Activated naive CD8-positive, alpha-beta T cell treated with anti-CD3 and anti-CD28 coated beads, Interleukin-2, amount 10 ng/mL, durations not matched to agents 7 days and 5 days (primary cell): ENCODE measurements at regions not wholly inside any gene's neighbourhood (a gene's known extent, or its start where the extent isn't known, plus 50 kb on each side); places are given as distances from the start of the nearest gene placed in this dataset.

Experiments
- ATAC-seq: fragments of 150-1000 bp; cut with Tn5 transposase; one replicate; pipeline ENCODE4 v1.10.0; 2021; ENCODE audit warnings: low read depth, moderate library complexity
- POLR2A ChIA-PET: fragments of 350-600 bp; sonication (Branson Sonifier 250); formaldehyde crosslinking; loops from one replicate; lab custom pipeline; 2021; ENCODE audit warnings: antibody characterized with exemption; lab: Charles Lee
- DNase-seq: peaks from one replicate; pipeline ENCODE4 v3.0.0; 2021
- H3K27ac Mint-ChIP-seq: one replicate; pipeline ENCODE4 v1.8.0; 2022; ENCODE audit warnings: mild to moderate bottlenecking, mixed read lengths
- H3K27me3 Mint-ChIP-seq: one replicate; pipeline ENCODE4 v1.8.0; 2022; ENCODE audit warnings: mild to moderate bottlenecking, moderate library complexity, mixed read lengths
- H3K36me3 Mint-ChIP-seq: one replicate; pipeline ENCODE4 v1.8.0; 2021; ENCODE audit warnings: mild to moderate bottlenecking, mixed read lengths
- H3K4me1 Mint-ChIP-seq: one replicate; pipeline ENCODE4 v1.8.0; 2021; ENCODE audit warnings: mixed read lengths
- H3K4me3 Mint-ChIP-seq: one replicate; pipeline ENCODE4 v1.8.0; 2022; ENCODE audit warnings: mild to moderate bottlenecking, moderate library complexity, mixed read lengths
- H3K9me3 Mint-ChIP-seq: one replicate; pipeline ENCODE4 v1.8.0; 2021; ENCODE audit warnings: mixed read lengths

GRCh38 chr10:35890676-35891495 is 248.8 kb upstream of the FZD8 start:
- H3K4me3 Mint-ChIP-seq: no peak overlapping the region
- POLR2A ChIA-PET: no interaction called here
- H3K36me3 Mint-ChIP-seq: no peaks in the 10 kb centered on the region
- ATAC-seq: no peak
- no peaks in the 10 kb centered on the region for H3K27me3 Mint-ChIP-seq
- H3K4me1 Mint-ChIP-seq: no peaks in the 10 kb centered on the region
- no peaks in the 10 kb centered on the region for H3K9me3 Mint-ChIP-seq
- DNase-seq: no peak
- no peak overlapping the region for H3K27ac Mint-ChIP-seq

- Mint-ChIP-seq H3K36me3 (no peaks in the 10 kb centered on the region), H3K27ac (no peak overlapping the region), H3K4me1 (no peaks in the 10 kb centered on the region), H3K4me3 (no peak overlapping the region), H3K9me3 (no peaks in the 10 kb centered on the region), H3K27me3 (no peaks in the 10 kb centered on the region)
- DNase-seq (no peak), ATAC-seq (no peak)
- POLR2A ChIA-PET: no interaction called here
Observed at GRCh38 chr10:35889971-35890675, 248.0 kb upstream of the FZD8 start.

GRCh38 chr10:35889226-35889625 is 247.1 kb upstream of the FZD8 start:
- DNase-seq: no peak
- Mint-ChIP-seq H3K4me1 (no peaks in the 10 kb centered on the region), H3K27me3 (no peaks in the 10 kb centered on the region), H3K9me3 (no peaks in the 10 kb centered on the region), H3K27ac (no peak overlapping the region), H3K36me3 (no peaks in the 10 kb centered on the region), H3K4me3 (no peak overlapping the region)
- ATAC-seq: no peak
- POLR2A ChIA-PET: no interaction called here

GRCh38 chr10:35888400-35888799 is 246.3 kb upstream of the FZD8 start:
- Mint-ChIP-seq H3K4me3 (no peak overlapping the region), H3K27me3 (no peaks in the 10 kb centered on the region), H3K9me3 (no peaks in the 10 kb centered on the region), H3K4me1 (no peaks in the 10 kb centered on the region), H3K27ac (no peak overlapping the region), H3K36me3 (no peaks in the 10 kb centered on the region)
- no peak for ATAC-seq
- no peak for DNase-seq
- POLR2A ChIA-PET: no interaction called here

GRCh38 chr10:35887685-35888084 is 245.6 kb upstream of the FZD8 start:
- no peak overlapping the region for H3K4me3 Mint-ChIP-seq
- H3K27ac Mint-ChIP-seq: no peak overlapping the region
- no peaks in the 10 kb centered on the region for H3K9me3 Mint-ChIP-seq
- H3K4me1 Mint-ChIP-seq: no peaks in the 10 kb centered on the region
- no peaks in the 10 kb centered on the region for H3K27me3 Mint-ChIP-seq
- no peaks in the 10 kb centered on the region for H3K36me3 Mint-ChIP-seq
- ATAC-seq: no peak
- POLR2A ChIA-PET: no interaction called here
- DNase-seq: no peak

GRCh38 chr10:35885076-35885475 is 243.0 kb upstream of the FZD8 start:
- POLR2A ChIA-PET: no interaction called here
- no peaks in the 10 kb centered on the region for H3K27me3 Mint-ChIP-seq
- no peaks in the 10 kb centered on the region for H3K9me3 Mint-ChIP-seq
- no peak overlapping the region for H3K27ac Mint-ChIP-seq
- no peak overlapping the region for H3K4me3 Mint-ChIP-seq
- DNase-seq (no peak), ATAC-seq (no peak)
- H3K4me1 Mint-ChIP-seq: no peaks in the 10 kb centered on the region
- no peaks in the 10 kb centered on the region for H3K36me3 Mint-ChIP-seq

GRCh38 chr10:35884657-35885071 is 242.6 kb upstream of the FZD8 start:
- DNase-seq (no peak), ATAC-seq (no peak)
- Mint-ChIP-seq H3K36me3 (no peaks in the 10 kb centered on the region), H3K9me3 (no peaks in the 10 kb centered on the region), H3K4me3 (no peak overlapping the region), H3K27me3 (no peaks in the 10 kb centered on the region), H3K4me1 (no peaks in the 10 kb centered on the region), H3K27ac (no peak overlapping the region)
- POLR2A ChIA-PET: no interaction called here

GRCh38 chr10:35882422-35883150 is 240.5 kb upstream of the FZD8 start:
- Mint-ChIP-seq H3K9me3 (no peaks in the 10 kb centered on the region), H3K27ac (no peak overlapping the region), H3K4me3 (no peak overlapping the region), H3K36me3 (no peaks in the 10 kb centered on the region), H3K27me3 (no peaks in the 10 kb centered on the region), H3K4me1 (no peaks in the 10 kb centered on the region)
- POLR2A ChIA-PET: no interaction called here
- DNase-seq (no peak), ATAC-seq (no peak)

GRCh38 chr10:35881320-35881719 is 239.2 kb upstream of the FZD8 start:
- H3K9me3 Mint-ChIP-seq: no peaks in the 10 kb centered on the region
- DNase-seq: no peak
- no peaks in the 10 kb centered on the region for H3K27me3 Mint-ChIP-seq
- H3K27ac Mint-ChIP-seq: no peak overlapping the region
- POLR2A ChIA-PET: no interaction called here
- no peaks in the 10 kb centered on the region for H3K4me1 Mint-ChIP-seq
- no peak for ATAC-seq
- no peaks in the 10 kb centered on the region for H3K36me3 Mint-ChIP-seq
- H3K4me3 Mint-ChIP-seq: no peak overlapping the region

GRCh38 chr10:35876248-35876647 is 234.2 kb upstream of the FZD8 start:
- ATAC-seq (no peak), DNase-seq (no peak)
- H3K36me3 Mint-ChIP-seq: no peaks in the 10 kb centered on the region
- no peak overlapping the region for H3K4me3 Mint-ChIP-seq
- no peaks in the 10 kb centered on the region for H3K4me1 Mint-ChIP-seq
- H3K27me3 Mint-ChIP-seq: no peaks in the 10 kb centered on the region
- no peak overlapping the region for H3K27ac Mint-ChIP-seq
- POLR2A ChIA-PET: no interaction called here
- no peaks in the 10 kb centered on the region for H3K9me3 Mint-ChIP-seq

GRCh38 chr10:35875016-35875676 is 233.1 kb upstream of the FZD8 start:
- H3K36me3 Mint-ChIP-seq: no peaks in the 10 kb centered on the region
- no peaks in the 10 kb centered on the region for H3K4me1 Mint-ChIP-seq
- POLR2A ChIA-PET: no interaction called here
- H3K27ac Mint-ChIP-seq: no peak overlapping the region
- no peak for ATAC-seq
- no peak overlapping the region for H3K4me3 Mint-ChIP-seq
- H3K27me3 Mint-ChIP-seq: no peaks in the 10 kb centered on the region
- H3K9me3 Mint-ChIP-seq: no peaks in the 10 kb centered on the region
- DNase-seq: no peak

GRCh38 chr10:35874311-35875015 is 232.4 kb upstream of the FZD8 start:
- ATAC-seq: no peak
- Mint-ChIP-seq H3K4me1 (no peaks in the 10 kb centered on the region), H3K9me3 (no peaks in the 10 kb centered on the region), H3K4me3 (no peak overlapping the region), H3K27ac (no peak overlapping the region), H3K27me3 (no peaks in the 10 kb centered on the region), H3K36me3 (no peaks in the 10 kb centered on the region)
- DNase-seq: no peak
- POLR2A ChIA-PET: no interaction called here

- POLR2A ChIA-PET: no interaction called here
- H3K27ac Mint-ChIP-seq: no peak overlapping the region
- H3K4me3 Mint-ChIP-seq: no peak overlapping the region
- no peak for DNase-seq
- H3K9me3 Mint-ChIP-seq: no peaks in the 10 kb centered on the region
- H3K36me3 Mint-ChIP-seq: no peaks in the 10 kb centered on the region
- no peaks in the 10 kb centered on the region for H3K27me3 Mint-ChIP-seq
- H3K4me1 Mint-ChIP-seq: no peaks in the 10 kb centered on the region
- no peak for ATAC-seq
Observed at GRCh38 chr10:35872671-35873070, 230.6 kb upstream of the FZD8 start.
